PC-9 (cell line): ENCODE measurements at regions not wholly inside any gene's neighbourhood (a gene's known extent, or its start where the extent isn't known, plus 50 kb on each side); places are given as distances from the start of the nearest gene placed in this dataset.

ENCODE experiments used
- EZH2 ChIP-seq: fragments of 200-600 bp; sonication (generic); IDR thresholded peaks from 2 replicates; pipeline ENCODE4 v1.8.0; 2017; ENCODE audit warnings: antibody characterized with exemption, low read depth
- TF ChIP-seq, protein P1 (sequence below): fragments of 200-600 bp; sonication (generic); conservative IDR thresholded peaks from 2 replicates; pipeline ENCODE4 v1.6.1; 2017; ENCODE audit warnings: mixed run types, antibody characterized with exemption, mild to moderate bottlenecking, moderate library complexity

DNA sequence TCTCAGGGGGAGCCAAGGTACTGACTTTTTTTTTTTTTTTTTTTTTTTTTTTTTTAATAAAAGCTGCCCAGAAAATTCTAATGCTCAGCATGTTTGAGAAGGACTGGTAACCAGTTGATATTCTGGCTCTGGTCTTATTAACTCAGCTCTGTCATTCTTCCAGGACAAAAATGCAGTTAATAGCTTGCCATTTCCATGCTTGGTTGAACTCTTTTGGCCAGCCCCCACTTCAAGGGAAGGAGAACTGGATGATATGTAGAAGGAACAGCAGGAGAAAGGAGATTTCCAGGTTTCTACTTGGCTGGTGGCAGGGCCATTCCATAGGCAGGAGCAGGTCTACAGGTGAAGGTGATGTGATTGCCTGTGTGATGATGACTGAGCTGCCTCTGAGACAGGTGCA is 59.2 kb upstream of the TANC2 start:
- TF ChIP-seq EZH2 = no peak
- TF ChIP-seq, protein P1, sequence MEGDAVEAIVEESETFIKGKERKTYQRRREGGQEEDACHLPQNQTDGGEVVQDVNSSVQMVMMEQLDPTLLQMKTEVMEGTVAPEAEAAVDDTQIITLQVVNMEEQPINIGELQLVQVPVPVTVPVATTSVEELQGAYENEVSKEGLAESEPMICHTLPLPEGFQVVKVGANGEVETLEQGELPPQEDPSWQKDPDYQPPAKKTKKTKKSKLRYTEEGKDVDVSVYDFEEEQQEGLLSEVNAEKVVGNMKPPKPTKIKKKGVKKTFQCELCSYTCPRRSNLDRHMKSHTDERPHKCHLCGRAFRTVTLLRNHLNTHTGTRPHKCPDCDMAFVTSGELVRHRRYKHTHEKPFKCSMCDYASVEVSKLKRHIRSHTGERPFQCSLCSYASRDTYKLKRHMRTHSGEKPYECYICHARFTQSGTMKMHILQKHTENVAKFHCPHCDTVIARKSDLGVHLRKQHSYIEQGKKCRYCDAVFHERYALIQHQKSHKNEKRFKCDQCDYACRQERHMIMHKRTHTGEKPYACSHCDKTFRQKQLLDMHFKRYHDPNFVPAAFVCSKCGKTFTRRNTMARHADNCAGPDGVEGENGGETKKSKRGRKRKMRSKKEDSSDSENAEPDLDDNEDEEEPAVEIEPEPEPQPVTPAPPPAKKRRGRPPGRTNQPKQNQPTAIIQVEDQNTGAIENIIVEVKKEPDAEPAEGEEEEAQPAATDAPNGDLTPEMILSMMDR = no peak
